ENCODE measurements at regions not wholly inside any gene's neighbourhood (a gene's known extent, or its start where the extent isn't known, plus 50 kb on each side); places are given as distances from the start of the nearest gene placed in this dataset.
"Not testable (repeated sequence)": the region's sequence is repeated elsewhere in the genome, so short reads cannot be mapped to it uniquely, and the experiment has no call there.

DNA sequence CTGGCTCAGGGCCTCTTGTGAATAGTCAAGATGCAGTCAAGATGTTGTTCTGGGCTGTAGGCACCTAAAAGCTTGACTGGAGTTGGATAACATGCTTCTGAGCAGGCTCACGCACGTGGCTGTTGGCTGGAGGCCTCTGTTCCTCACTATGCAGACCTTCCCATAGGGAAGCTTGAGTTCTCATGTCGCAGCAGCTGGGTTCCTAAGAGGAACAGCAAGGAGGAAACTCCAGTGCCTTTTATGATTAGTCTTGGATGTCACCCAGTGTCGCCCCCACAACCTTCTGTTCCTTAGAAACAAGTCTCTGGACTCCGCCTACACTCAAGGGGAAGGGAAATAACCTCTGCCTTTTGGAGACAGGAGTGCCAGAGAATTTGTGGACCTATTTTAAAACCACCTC lies 210.7 kb downstream of the BCAS1 start:
- peaks cover 5% of the 10 kb centered on the region for H3K4me1 ChIP-seq (ENCODE audit: insufficient read depth, low read length)
- H3K79me2 ChIP-seq (ENCODE audit: insufficient read depth, low read length) = no peaks in the 10 kb centered on the region
- DNase-seq (ENCODE audit: insufficient read length, low spot score, missing footprints) = no peak
- no peaks in the 10 kb centered on the region for H3K27me3 ChIP-seq (ENCODE audit: insufficient read depth, low read length)
- no peak overlapping the region for H3K27ac ChIP-seq (ENCODE audit: low read depth, low read length)
- H3K4me2 ChIP-seq (ENCODE audit: insufficient read depth, low read length) = no peak overlapping the region
- TF ChIP-seq, protein P1, sequence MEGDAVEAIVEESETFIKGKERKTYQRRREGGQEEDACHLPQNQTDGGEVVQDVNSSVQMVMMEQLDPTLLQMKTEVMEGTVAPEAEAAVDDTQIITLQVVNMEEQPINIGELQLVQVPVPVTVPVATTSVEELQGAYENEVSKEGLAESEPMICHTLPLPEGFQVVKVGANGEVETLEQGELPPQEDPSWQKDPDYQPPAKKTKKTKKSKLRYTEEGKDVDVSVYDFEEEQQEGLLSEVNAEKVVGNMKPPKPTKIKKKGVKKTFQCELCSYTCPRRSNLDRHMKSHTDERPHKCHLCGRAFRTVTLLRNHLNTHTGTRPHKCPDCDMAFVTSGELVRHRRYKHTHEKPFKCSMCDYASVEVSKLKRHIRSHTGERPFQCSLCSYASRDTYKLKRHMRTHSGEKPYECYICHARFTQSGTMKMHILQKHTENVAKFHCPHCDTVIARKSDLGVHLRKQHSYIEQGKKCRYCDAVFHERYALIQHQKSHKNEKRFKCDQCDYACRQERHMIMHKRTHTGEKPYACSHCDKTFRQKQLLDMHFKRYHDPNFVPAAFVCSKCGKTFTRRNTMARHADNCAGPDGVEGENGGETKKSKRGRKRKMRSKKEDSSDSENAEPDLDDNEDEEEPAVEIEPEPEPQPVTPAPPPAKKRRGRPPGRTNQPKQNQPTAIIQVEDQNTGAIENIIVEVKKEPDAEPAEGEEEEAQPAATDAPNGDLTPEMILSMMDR (IDR thresholded peaks at IDR 0.05; ENCODE audit: extremely low read depth, low read depth, low read length) = no peak
- no peaks in the 10 kb centered on the region for H3K36me3 ChIP-seq (ENCODE audit: insufficient read depth, low read length)
- H2AFZ ChIP-seq (ENCODE audit: low read length) = peak overlapping the region; percentile 78
- no peak overlapping the region for H3K4me3 ChIP-seq (ENCODE audit: insufficient read depth, low read length)
- no peaks in the 10 kb centered on the region for H3K9me3 ChIP-seq (ENCODE audit: low read depth, low read length)
- H4K20me1 ChIP-seq (ENCODE audit: insufficient read depth, low read length) = no peaks in the 10 kb centered on the region

DNA sequence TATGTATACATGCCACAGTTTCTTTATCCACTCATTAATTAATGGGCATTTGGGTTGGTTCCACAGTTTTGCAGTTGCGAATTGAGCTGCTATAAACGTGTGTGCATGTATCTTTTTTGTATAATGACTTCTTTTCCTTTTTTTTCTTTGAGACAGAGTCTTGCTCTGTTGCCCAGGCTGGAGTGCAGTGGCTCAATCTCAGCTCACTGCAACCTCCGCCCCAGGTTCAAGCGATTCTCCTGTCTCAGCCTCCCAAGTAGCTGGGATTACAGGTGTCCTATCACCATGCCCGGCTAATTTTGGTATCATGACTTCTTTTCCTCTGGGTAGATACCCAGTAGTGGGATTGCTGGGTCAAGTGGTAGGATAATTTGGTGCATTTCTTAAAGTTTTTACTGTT lies 211.4 kb downstream of the BCAS1 start:
- not testable (repeated sequence) for H3K4me2 ChIP-seq (ENCODE audit: insufficient read depth, low read length); H3K27ac ChIP-seq (ENCODE audit: low read depth, low read length); H3K4me3 ChIP-seq (ENCODE audit: insufficient read depth, low read length); H4K20me1 ChIP-seq (ENCODE audit: insufficient read depth, low read length); H2AFZ ChIP-seq (ENCODE audit: low read length); H3K27me3 ChIP-seq (ENCODE audit: insufficient read depth, low read length); H3K4me1 ChIP-seq (ENCODE audit: insufficient read depth, low read length); DNase-seq (ENCODE audit: insufficient read length, low spot score, missing footprints); H3K79me2 ChIP-seq (ENCODE audit: insufficient read depth, low read length); H3K36me3 ChIP-seq (ENCODE audit: insufficient read depth, low read length); H3K9me3 ChIP-seq (ENCODE audit: low read depth, low read length)

DNA sequence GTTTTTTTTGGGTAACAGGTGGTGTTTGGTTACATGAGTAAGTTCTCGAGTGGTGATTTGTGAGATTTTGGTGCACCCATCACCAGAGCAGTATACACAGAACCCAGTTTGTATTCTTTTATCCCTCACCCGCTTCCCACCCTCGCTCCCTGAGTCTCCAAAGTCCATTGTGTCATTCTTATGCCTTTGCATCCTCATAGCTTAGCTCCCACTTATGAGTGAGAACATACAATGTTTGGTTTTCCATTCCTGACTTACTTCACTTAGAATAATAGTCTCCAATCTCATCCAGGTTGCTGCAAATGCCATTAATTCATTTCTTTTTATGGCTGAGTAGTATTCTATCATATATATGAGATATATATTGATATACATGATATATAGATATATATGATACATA lies 211.9 kb downstream of the BCAS1 start:
- not testable (repeated sequence) for H3K27me3 ChIP-seq (ENCODE audit: insufficient read depth, low read length); H3K4me1 ChIP-seq (ENCODE audit: insufficient read depth, low read length); H3K4me2 ChIP-seq (ENCODE audit: insufficient read depth, low read length); H2AFZ ChIP-seq (ENCODE audit: low read length); H4K20me1 ChIP-seq (ENCODE audit: insufficient read depth, low read length); H3K79me2 ChIP-seq (ENCODE audit: insufficient read depth, low read length); DNase-seq (ENCODE audit: insufficient read length, low spot score, missing footprints); H3K9me3 ChIP-seq (ENCODE audit: low read depth, low read length); H3K4me3 ChIP-seq (ENCODE audit: insufficient read depth, low read length); H3K36me3 ChIP-seq (ENCODE audit: insufficient read depth, low read length); H3K27ac ChIP-seq (ENCODE audit: low read depth, low read length)

DNA sequence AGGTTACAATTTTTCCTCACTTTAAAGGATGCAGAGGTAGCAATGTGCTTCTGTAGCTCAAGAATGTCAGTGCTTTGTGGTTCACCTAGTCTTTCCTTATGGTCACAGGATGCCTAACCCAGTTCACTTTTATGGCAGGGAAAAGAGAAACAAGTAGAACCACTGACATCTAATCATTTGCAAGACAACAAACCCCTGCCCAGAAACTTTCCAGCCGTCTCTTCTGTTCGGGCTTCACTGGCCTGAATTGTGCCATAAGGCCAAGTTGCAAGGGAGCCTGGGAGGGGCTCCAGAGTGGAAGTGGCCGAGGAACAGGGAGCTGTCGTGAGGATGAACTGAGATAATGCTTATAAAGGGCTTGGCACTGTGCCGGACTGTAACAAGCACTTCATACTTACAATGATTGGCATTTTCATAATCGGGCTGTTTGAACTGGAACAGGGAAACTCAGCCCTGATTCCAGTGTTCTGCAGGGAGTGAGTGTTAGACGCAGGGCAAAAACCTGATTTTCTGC lies 212.6 kb downstream of the BCAS1 start:
- Histone ChIP-seq H3K36me3 (ENCODE audit: insufficient read depth, low read length) (no peaks in the 10 kb centered on the region), H3K27ac (ENCODE audit: low read depth, low read length) (no peak overlapping the region), H3K27me3 (ENCODE audit: insufficient read depth, low read length) (no peaks in the 10 kb centered on the region), H2AFZ (ENCODE audit: low read length) (peak overlapping the region; percentile 67), H3K79me2 (ENCODE audit: insufficient read depth, low read length) (no peaks in the 10 kb centered on the region), H3K9me3 (ENCODE audit: low read depth, low read length) (no peaks in the 10 kb centered on the region), H3K4me3 (ENCODE audit: insufficient read depth, low read length) (no peak overlapping the region), H3K4me1 (ENCODE audit: insufficient read depth, low read length) (peaks cover 5% of the 10 kb centered on the region), H4K20me1 (ENCODE audit: insufficient read depth, low read length) (no peaks in the 10 kb centered on the region), H3K4me2 (ENCODE audit: insufficient read depth, low read length) (no peak overlapping the region)
- DNase-seq (ENCODE audit: insufficient read length, low spot score, missing footprints) = no peak
- TF ChIP-seq, protein P1 (IDR thresholded peaks at IDR 0.05; ENCODE audit: extremely low read depth, low read depth, low read length) = no peak

DNA sequence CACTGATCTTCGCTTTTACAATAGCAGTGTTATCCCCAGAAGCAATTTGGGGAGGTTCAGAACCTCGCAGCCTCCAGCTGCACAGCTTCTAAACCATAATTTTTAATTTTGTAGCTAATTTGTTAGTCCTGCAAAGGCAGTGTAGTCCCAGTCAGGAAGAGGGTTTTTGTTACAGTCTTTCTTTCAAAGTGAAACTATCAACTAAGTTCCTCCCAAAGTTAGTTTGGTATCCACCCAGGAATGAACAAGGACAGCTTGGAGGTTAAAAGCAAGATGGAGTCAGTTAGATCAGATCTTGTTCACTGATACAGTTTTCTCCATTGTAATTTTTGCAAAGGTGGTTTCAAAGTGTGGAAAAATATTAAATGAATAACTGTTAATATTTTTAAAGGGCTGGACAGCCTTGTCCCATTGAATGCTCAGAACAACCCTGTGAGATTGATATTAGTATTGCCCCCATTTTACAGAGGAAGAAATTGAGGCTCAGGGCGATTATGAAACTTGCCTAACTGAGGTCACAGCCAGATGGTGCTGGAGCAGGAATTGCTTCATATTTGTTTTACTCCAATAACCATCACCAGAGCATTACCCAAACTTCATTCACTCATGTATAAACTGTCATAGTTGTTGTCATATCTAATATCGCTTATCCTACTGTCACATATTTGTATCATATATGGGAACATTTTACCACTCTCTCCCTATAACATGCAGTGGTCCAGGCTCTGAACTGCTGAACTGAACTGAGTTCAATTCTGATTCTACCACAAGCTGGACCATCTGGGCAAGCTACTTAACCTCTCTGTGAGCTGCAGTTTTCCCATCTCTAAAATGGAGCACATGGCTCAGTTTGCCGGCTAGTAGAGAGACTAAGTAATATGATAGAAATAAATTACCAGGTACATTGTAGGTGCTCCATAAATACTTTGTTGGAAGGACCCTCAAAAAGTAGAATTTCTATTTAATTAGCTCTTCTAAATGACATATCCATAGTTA lies 213.8 kb downstream of the BCAS1 start:
- H2AFZ ChIP-seq (ENCODE audit: low read length) = peak overlapping the region; percentile 74
- no peak for DNase-seq (ENCODE audit: insufficient read length, low spot score, missing footprints)
- H3K79me2 ChIP-seq (ENCODE audit: insufficient read depth, low read length) = no peaks in the 10 kb centered on the region
- no peak overlapping the region for H3K27ac ChIP-seq (ENCODE audit: low read depth, low read length)
- no peaks in the 10 kb centered on the region for H4K20me1 ChIP-seq (ENCODE audit: insufficient read depth, low read length)
- peaks cover 9% of the 10 kb centered on the region for H3K4me1 ChIP-seq (ENCODE audit: insufficient read depth, low read length)
- no peaks in the 10 kb centered on the region for H3K36me3 ChIP-seq (ENCODE audit: insufficient read depth, low read length)
- no peaks in the 10 kb centered on the region for H3K27me3 ChIP-seq (ENCODE audit: insufficient read depth, low read length)
- no peak overlapping the region for H3K4me2 ChIP-seq (ENCODE audit: insufficient read depth, low read length)
- TF ChIP-seq, protein P1 (IDR thresholded peaks at IDR 0.05; ENCODE audit: extremely low read depth, low read depth, low read length) = no peak
- H3K4me3 ChIP-seq (ENCODE audit: insufficient read depth, low read length) = no peak overlapping the region
- H3K9me3 ChIP-seq (ENCODE audit: low read depth, low read length) = no peaks in the 10 kb centered on the region
